NCI-H1092 treated with DMSO at 0.1 percent for 48 hours (cell line): ENCODE measurements at regions not wholly inside any gene's neighbourhood (a gene's known extent, or its start where the extent isn't known, plus 50 kb on each side); places are given as distances from the start of the nearest gene placed in this dataset.

Source experiments
- DNase-seq: peaks from one replicate; lab custom pipeline; 2025; lab: John Stamatoyannopoulos, UW

DNA sequence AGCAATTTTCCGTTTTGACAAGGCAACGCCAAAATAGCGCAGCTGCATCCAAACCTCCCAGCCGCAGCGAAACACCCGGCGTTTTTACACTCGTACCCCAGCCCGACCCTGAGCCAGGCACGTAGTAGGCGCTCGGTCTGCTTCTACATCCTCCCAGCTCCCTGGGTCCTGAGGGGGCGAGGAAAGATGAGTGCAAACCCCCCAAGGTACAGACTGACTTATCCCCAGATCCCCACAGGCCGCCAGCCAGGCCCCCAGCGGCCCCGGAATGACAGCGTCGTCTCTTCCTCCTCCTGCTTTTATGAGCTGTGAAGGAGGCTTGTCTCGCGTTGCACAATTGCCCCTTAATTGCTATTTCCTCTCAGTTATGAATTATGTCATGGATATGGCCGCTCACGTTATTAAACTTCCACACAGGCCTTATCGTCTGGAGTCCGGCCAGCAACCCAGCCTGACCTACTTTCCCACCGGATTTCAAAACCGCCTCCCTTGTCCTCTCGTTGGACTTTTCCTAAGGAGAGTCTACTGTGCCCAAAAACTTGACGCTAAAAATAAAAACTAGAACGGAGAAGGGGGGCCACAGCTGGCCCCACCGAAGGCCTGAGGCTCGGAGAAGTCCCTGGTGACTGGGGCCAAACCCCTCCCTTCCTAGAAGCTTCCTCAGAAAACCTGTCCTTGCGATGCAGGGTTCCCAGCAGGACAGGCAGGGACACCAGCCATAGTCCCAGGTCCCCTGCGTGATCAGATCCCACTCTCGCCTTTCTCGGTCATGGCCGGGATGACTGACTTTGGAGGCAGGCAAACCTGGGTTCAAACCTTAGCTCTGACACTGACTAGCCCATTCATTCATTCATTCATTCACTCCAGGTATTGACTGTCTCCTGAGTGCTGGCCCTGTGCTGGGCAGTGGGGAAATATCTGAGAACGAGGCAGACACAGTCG lies 130.9 kb upstream of the PTPN1 start:
- peak; percentile 17 for DNase-seq

DNA sequence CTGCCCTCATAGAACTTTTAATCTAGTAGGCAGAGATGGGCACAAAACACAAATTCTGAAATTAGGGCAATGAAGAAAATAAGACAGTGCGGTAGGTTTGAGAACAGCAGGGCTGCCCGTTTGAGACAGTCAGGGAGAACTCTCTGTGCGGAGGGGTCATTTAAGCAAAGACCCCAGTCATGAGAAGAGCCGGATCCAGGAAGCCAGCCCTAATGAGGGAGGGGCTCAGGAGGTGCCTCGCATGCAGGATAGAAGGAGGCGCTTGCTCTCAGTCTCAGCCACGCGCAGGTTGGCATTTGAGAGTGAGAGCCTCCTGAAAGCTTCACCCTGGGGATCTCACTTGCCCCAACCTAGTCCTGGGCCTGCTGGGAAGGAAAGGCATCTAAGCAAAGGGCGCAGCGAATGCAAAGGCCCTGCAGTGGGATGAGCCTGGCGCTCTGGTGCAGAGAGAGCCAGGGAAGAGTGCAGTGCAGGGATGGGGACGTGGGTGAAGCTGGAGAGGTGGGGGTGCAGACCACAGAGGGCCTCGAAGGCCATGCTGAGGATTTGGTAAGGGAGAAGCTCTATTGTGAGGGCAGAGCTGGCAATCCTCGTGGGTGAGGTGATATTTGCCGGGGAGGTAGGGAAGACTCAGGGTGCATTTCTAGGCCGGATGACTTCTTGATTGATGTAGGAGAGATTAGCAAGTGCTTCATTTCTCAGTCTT lies 130.0 kb upstream of the PTPN1 start:
- no peak for DNase-seq

GRCh38 chr20:50380697-50381040 lies 129.5 kb upstream of the PTPN1 start:
- peak; percentile 14 for DNase-seq

DNA sequence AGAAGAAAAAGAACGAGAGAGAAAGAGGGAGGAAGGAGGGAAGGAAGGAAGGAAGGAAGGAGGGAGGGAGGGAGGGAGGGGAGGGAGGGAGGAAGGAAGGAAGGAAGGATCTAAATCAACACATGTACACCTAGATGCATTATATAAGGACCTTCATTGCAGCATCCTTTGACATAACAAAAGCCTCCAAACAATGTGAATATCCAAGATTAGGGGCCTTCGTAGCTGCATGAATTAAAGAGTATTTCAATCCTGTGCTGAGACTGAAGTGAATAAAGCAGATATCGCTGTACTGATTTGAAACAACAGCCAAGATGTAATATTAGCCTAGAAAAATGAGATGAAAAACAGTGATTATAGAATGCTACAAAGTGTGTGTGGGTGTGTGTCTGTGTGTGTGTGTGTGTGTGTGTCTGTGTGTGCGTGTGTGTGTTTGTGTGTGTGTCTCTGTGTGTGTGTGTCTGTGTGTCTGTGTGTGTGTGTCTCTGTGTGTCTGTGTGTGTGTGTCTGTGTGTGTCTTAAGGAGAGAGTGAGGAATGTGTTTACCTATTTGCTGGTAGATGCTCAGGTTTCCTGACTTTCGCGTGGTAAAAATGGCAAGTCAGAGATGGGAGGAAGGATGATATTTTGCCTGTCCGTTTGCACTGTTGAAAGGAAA lies 129.0 kb upstream of the PTPN1 start:
- DNase-seq: no peak

DNA sequence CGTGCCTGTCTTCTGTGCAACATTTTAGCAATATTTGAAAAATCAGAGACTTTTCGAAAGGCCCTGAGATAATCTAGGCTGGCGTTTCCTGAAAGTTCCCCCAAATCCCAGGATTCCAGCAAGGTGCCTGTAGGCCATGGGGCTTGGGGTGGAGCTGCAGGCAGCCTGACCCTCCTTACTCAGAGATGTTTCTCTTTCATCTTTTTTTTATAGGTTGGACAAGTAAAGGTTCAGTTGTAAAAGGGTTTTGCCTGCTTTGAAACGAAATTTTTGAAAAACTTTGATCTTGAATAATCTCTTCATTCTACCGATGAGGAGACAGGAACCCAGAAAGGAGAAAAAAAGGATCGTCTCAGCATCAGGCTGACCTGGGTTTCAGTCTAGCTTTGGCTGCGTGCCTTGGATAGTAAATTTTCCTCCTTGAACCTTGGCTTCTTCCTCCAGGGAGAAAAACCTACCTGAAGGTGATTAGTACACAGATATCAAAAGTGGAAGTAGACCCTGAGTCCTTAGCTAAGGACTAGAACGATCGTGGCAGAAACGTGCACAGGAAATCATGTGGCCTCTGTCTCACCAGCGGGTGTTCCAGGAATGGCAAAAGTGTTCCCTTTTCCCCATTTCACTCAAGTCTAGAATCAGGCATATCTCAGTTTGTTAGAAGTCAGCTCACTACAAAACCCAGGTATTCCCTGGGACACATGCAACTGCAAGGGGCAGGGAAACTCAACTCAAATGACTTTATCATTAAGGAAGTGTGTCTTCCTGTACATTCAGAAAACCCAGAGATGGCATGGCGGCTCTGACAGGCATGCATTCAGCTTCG lies 128.2 kb upstream of the PTPN1 start:
- DNase-seq: no peak

DNA sequence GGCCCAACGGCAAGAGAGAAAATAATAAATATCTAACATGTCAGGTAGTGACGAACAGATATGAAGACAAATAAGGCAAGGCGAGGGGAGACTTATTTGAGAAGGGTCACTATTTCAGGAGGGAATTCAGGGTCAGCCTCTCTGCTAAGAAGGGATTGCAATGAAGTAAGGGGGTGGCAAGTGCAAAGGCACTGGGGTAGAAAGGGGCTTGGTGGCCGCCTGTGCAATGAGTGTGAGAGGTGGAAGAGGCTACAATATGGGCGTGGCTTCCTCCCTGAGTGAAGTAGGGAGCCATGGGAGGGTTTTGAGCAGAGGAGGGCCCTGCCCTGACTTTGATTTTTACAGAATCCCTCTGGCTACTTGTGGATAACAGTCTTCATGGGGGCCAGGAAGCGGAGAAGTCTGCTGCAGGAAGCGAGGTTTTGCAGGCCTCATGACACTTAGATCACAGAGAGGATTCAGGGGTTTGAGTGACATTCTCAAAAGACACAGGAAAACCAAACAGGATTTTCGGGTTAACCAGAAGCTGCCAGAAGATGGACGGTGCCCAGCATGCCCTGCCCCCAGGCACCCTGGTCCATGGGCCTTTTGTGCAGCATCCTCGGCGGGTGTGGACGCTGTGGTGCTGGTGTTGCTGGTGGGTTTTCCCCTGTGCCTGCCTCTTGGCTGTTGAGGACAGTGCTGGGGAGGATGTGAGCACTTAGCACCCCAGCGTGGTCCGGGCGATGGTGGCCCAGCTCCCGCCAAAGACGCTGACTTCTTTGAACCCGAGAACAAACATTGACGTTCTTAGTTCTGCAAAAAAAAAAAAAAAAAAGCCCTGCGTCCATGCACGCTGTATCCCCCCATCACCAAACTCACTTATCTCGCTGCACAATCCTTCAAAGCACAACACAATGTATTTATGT lies 124.2 kb upstream of the PTPN1 start:
- DNase-seq: no peak

DNA sequence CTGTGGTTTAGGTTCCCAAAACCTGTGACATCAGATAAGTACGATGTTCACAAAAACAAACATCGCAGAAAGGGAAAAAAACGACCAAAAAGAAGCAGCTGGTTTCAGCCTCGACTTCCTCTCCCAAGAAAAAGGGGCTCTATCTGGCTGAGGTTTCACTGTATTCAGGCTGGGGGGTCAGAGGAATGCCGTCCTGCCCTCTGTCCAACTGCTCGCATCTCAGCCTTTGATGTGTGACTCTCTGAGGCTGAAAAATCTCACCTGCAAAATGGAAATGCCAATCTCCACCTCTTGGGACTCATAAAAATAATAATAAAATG lies 123.6 kb upstream of the PTPN1 start:
- DNase-seq: no peak

DNA sequence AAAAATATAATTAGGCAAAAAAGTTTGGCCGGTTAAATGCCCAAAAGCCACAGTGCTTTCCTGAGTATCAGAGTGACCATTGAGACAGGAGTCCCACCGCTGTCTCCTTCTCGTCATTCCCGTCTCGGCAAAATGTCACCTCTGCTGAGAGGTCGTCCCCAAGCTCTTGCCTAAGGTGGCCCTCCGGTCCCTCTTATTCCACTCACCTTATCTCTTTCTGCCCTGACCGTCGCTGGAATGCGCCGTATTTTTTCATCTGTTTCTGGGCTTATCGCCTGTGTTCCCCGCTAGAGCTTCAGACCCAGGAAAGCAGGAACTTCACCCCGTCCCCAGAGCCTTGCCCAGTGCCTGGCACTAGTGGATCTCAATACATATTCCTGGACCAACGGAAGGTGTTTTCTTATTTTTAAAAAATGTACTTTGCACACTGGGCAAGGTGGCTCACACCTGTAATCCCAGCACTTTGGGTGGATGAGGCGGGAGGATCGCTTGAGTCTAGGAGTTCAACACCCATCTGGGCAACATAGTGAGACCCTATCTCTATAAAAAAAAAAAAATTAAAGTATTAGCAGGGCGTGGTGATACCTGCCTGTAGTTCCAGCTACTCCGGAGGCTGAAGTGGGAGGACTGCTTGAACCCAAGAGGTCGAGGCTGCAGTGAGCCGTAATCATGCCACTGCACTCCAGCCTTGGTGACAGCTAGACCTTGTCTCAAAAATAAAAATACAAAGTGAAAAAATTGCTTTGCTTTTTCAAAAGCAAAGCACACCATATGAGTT lies 122.8 kb upstream of the PTPN1 start:
- DNase-seq: no peak

- no peak for DNase-seq
Observed at GRCh38 chr20:50387996-50388332, 122.2 kb upstream of the PTPN1 start.

DNA sequence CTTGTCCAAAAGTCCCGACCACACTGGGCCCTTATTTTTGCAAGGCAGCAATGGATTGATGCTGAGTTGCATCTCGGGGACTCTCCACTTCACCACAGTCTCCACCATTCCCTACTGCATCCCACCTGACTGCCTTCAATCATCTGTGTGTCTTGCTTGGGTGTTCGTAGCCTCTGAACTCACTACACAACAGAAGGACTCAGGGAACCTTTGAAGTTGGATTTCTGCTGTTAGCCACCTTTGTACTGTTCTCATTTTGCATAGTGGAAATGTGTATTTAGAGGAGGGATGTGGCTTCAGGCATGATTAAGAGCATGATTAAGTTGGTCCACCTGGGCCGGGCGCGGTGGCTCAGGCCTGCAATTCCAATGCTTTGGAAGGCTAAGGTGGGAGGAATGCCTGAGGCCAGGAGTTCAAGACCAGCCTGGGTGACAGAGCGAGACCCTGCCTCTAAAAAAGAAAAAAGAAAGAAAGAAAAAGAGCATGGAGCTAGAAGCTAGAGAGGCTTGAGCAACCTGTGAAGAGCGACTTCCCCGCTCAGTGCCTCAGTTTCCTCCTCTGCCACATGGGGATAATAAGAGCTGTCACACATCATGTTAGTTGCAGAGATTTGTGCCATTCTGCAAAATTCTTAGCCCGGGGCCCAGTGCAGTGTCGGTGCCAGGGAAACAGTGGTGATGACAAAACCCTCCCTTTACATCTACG lies 121.3 kb upstream of the PTPN1 start:
- no peak for DNase-seq

GRCh38 chr20:50389438-50389807 lies 120.8 kb upstream of the PTPN1 start:
- DNase-seq: no peak

GRCh38 chr20:50389808-50390684 lies 120.1 kb upstream of the PTPN1 start:
- DNase-seq: no peak

DNA sequence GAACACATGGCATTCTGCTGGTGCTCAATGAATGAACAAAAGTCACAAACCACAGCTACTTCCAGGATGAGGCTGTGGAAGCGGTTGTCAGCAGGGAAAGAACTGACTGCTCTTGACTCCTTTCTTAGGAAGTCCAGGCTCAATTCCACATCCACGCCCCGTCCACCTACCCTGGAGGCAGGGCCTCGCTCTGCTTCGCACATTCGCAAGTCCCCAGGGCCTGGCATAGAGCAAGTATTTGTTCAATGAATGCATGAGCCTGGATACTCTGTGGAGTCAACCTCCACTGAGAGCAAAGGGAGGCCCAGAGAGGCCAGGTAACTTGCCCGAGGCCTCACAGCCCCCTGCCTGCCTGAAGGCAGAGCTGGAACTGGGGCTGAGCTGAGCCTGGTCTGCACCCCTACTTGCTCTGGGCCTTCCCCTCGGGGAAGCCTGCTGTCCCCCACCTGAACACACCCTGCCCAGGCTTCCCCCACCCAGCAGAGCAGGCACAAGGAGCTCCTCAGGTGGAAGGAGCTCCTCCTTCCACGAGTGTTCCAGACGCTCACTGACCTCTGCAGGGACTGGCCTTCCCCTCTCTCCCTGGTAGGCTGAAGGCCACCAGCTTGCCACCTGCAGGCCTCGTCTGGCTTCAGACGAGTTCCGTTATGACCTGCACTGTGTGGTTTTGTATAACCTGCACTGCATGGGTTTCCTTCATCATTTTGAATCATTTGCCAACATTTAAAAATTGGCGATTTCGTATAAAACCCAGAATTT lies 119.3 kb upstream of the PTPN1 start:
- DNase-seq: no peak

DNA sequence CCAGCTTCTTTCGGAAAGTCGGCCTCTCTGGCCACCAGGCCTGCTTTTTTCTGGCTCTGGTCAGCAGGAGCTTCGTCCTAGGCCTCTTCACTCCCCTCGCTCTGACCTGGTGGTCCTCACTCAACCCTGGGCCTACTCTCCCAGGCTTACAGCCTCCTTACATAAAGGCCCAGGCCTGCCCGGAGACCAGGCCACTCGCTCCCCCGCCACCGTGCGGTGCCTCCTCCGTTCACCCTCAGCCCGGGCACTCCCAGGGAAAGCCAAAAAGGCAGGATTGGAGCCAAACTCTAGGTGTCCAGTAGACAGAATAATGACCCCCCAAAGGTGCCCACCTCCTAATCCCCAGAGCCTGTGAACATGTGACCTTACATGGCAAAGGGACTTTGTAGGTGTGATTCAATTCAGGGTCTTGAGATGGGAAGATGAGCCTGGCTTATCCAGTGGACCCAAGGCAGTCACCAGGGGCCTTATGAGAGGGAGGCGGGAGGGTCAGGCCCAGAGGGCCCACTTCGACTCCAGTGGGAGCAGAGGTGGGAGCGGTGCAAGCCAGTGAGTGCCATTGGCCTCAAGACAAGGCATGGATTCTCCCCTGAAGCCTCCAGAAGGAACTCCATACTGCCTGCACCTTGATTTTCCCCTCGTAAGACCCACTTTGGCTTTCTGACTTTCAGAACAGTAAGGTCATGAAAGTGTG lies 118.6 kb upstream of the PTPN1 start:
- DNase-seq: no peak

GRCh38 chr20:50392138-50392866 lies 117.9 kb upstream of the PTPN1 start:
- DNase-seq: no peak

- DNase-seq: no peak
Observed at GRCh38 chr20:50393242-50393641, 116.9 kb upstream of the PTPN1 start.
